Ovary (tissue), 3 donors: ENCODE measurements at regions not wholly inside any gene's neighbourhood (a gene's known extent, or its start where the extent isn't known, plus 50 kb on each side); places are given as distances from the start of the nearest gene placed in this dataset.

ENCODE experiments used
- CTCF ChIP-seq, 3 donors: fragments of 450-650 bp in 2 of 3; fragments of 200-600 bp in 1 of 3; IDR thresholded peaks; one replicate each; pipeline versions ENCODE4 v1.5.1 to v1.8.0; 2016 to 2022; ENCODE audit warnings: antibody characterized with exemption in 3 of 3, mild to moderate bottlenecking in 1 of 3
- EP300 ChIP-seq: sonication (generic); formaldehyde crosslinking; IDR thresholded peaks from one replicate; pipeline ENCODE4 v1.6.1; 2017; ENCODE audit warnings: antibody characterized with exemption
- donor health status: DM: no; HTN: no; CAD: no.

DNA sequence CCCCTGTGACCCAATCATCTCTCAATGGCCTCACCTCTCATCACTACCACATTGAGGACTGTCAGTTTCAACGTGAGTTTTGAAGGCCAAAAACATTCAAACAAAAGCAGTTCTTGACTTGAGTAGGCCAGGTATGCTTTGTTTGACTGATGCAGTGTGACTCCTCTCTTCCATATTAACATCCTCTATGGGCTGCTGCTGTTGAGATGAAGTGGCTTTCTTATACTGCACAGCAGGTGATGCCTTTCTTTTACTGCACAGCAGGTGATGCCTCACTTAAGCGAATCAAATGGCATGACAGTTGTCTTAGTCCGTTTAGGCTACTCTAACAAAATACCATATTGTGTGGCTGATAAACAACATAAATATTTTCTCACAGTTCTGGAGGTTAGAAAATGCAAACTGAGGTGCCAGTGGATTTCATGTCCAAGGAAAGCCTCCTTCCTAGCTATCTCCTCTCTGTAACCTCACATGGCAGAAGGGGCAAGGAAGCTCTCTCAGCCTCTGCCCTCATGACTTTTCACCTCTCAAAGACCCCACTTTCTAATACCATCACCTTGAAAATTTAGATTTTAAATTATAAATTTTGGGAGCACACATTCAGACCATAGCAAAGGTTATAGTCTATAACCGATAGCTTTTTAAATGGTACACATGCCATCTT, 2267.9 kb upstream of the AGA start:
- no peak for TF ChIP-seq EP300
- no peak for TF ChIP-seq CTCF (IDR thresholded peaks at IDR 0.05)
